HG02678 (cell line): ENCODE measurements at regions not wholly inside any gene's neighbourhood (a gene's known extent, or its start where the extent isn't known, plus 50 kb on each side); places are given as distances from the start of the nearest gene placed in this dataset.
"Not testable (repeated sequence)": the region's sequence is repeated elsewhere in the genome, so short reads cannot be mapped to it uniquely, and the experiment has no call there.

Experiments
- ATAC-seq: cut with Tn5 transposase; IDR thresholded peaks from one replicate; pipeline ENCODE4 v1.9.1; 2021; ENCODE audit warnings: mild to moderate bottlenecking, moderate library complexity; ENCODE audit not compliant: unreplicated experiment

GRCh38 chr21:5123655-5124054 lies 5397.7 kb upstream of the TPTE start:
- ATAC-seq, result peak; percentile 46

GRCh38 chr21:5128261-5128660 lies 5393.1 kb upstream of the TPTE start:
- ATAC-seq, result peak; percentile 81

GRCh38 chr21:5133824-5134223 lies 5387.6 kb upstream of the TPTE start:
- not testable (repeated sequence) for ATAC-seq

GRCh38 chr21:5136406-5136805 lies 5385.0 kb upstream of the TPTE start:
- not testable (repeated sequence) for ATAC-seq

- ATAC-seq, result not testable (repeated sequence)
Measured at GRCh38 chr21:5137006-5137405, 5384.4 kb upstream of the TPTE start.

GRCh38 chr21:5138687-5139086 lies 5382.7 kb upstream of the TPTE start:
- not testable (repeated sequence) for ATAC-seq

GRCh38 chr21:5139528-5139927 lies 5381.9 kb upstream of the TPTE start:
- ATAC-seq, result not testable (repeated sequence)

GRCh38 chr21:5143011-5143410 lies 5378.4 kb upstream of the TPTE start:
- not testable (repeated sequence) for ATAC-seq

GRCh38 chr21:5144731-5145130 lies 5376.7 kb upstream of the TPTE start:
- not testable (repeated sequence) for ATAC-seq

GRCh38 chr21:5147685-5148084 lies 5373.7 kb upstream of the TPTE start:
- not testable (repeated sequence) for ATAC-seq

- ATAC-seq, result not testable (repeated sequence)
Measured at GRCh38 chr21:5149222-5149621, 5372.2 kb upstream of the TPTE start.

- peak; percentile 18 for ATAC-seq
Measured at GRCh38 chr21:5153842-5154640, 5367.3 kb upstream of the TPTE start.

- ATAC-seq, result peak; percentile 97
Measured at GRCh38 chr21:5154641-5154982, 5366.8 kb upstream of the TPTE start.

- not testable (repeated sequence) for ATAC-seq
Measured at GRCh38 chr21:5162693-5163574, 5358.4 kb upstream of the TPTE start.

GRCh38 chr21:5165829-5166228 lies 5355.6 kb upstream of the TPTE start:
- not testable (repeated sequence) for ATAC-seq
